HepG2 (cell line): ENCODE measurements at regions not wholly inside any gene's neighbourhood (a gene's known extent, or its start where the extent isn't known, plus 50 kb on each side); places are given as distances from the start of the nearest gene placed in this dataset.

Experiments
- ATAC-seq: fragments of 200-7000 bp; cut with Tn5 transposase; 3 replicates; pipeline ENCODE4 v1.9.1; 2020; ENCODE audit warnings: mild to moderate bottlenecking, moderate library complexity
- BruUV-seq: library from RNA; stranded (reverse); fragments of 400-500 nt; replicated peaks from 2 replicates; lab custom pipeline; 2021; lab: Mats Ljungman, UMichigan
- CTCF ChIA-PET: fragments of 300-600 bp; formaldehyde crosslinking; extraction: SDS; loops from one replicate; lab custom pipeline; 2021; ENCODE audit warnings: low total read pairs, inconsistent platforms, low intra/inter-chr PET ratio; lab: Yijun Ruan, JAX
- POLR2A ChIA-PET: fragments of 350-600 bp; sonication (Branson Sonifier 250); formaldehyde crosslinking; loops from one replicate; lab custom pipeline; 2020; ENCODE audit warnings: antibody characterized with exemption, inconsistent platforms; lab: Yijun Ruan, JAX
- DNase-seq: peaks from one replicate; pipeline ENCODE4 v3.0.0-alpha.2; 2015; ENCODE audit warnings: low spot score
- FAIRE-seq: peaks from 3 replicates; lab custom pipeline; 2011; peaks lifted over from hg19 to GRCh38; lab: Jason Lieb, UNC
- H2AFZ ChIP-seq: one replicate; pipeline ENCODE4 v1.6.1; 2011; ENCODE audit warnings: low read length, inconsistent platforms
- H3K27ac ChIP-seq: fragments of 300-600 bp; 3 replicates; pipeline ENCODE4 v1.8.0; 2011; ENCODE audit warnings: mixed run types, mild to moderate bottlenecking, mixed read lengths, low read length, inconsistent platforms; ENCODE audit not compliant: insufficient read depth; ENCODE audit errors: extremely low read length
- H3K27me3 ChIP-seq, 2 experiments: fragments of 200-600 bp in 1 of 2; 2 replicates in 1 of 2; 3 replicates in 1 of 2; pipeline versions ENCODE4 v1.6.0 to v1.8.0; 2011; ENCODE audit warnings: low read length in 2 of 2, mild to moderate bottlenecking in 2 of 2, moderate library complexity in 2 of 2, inconsistent platforms in 1 of 2; ENCODE audit not compliant: insufficient read depth in 2 of 2, control insufficient read depth in 1 of 2
- H3K36me3 ChIP-seq, 2 experiments: fragments of 200-600 bp in 1 of 2; replicated peaks in 1 of 2; 2 replicates in 1 of 2; 3 replicates in 1 of 2; pipeline versions ENCODE4 v1.5.1 to v1.8.0; 2011; ENCODE audit warnings: low read length in 2 of 2, inconsistent platforms in 1 of 2; ENCODE audit not compliant: insufficient read depth in 2 of 2, control insufficient read depth in 1 of 2
- H3K4me1 ChIP-seq: 2 replicates; pipeline ENCODE4 v1.5.1; 2012; ENCODE audit warnings: low read length, inconsistent platforms; ENCODE audit not compliant: insufficient read depth
- H3K4me2 ChIP-seq: 2 replicates; pipeline ENCODE4 v1.6.0; 2011; ENCODE audit warnings: low read depth, low read length, inconsistent platforms
- H3K4me3 ChIP-seq, 3 experiments: fragments of 200-600 bp in 1 of 3; sonication (generic), shearing (Covaris generic) in 1 of 3; replicated peaks in 1 of 3; 2 replicates each; pipeline ENCODE4 v1.5.1; 2011 to 2016; ENCODE audit warnings: low read length in 3 of 3, inconsistent platforms in 2 of 3, low read depth in 2 of 3, mild to moderate bottlenecking in 2 of 3, control low read depth in 1 of 3, mixed read lengths in 1 of 3; ENCODE audit not compliant: insufficient read depth in 1 of 3
- H3K79me2 ChIP-seq: one replicate; pipeline ENCODE4 v1.6.1; 2011; ENCODE audit warnings: low read length, inconsistent platforms; ENCODE audit not compliant: insufficient read depth
- H3K9ac ChIP-seq: 2 replicates; pipeline ENCODE4 v1.6.0; 2011; ENCODE audit warnings: mild to moderate bottlenecking, low read depth, low read length, inconsistent platforms; ENCODE audit not compliant: insufficient read depth
- H3K9me3 ChIP-seq: 2 replicates; pipeline ENCODE4 v1.5.1; 2012; ENCODE audit warnings: mild to moderate bottlenecking, low read length
- H4K20me1 ChIP-seq: 2 replicates; pipeline ENCODE4 v1.6.0; 2011; ENCODE audit warnings: inconsistent platforms, mild to moderate bottlenecking, low read length, moderate library complexity; ENCODE audit not compliant: insufficient read depth
- GATAD1 ChIP-seq: IDR thresholded peaks from 2 replicates; pipeline ENCODE4 v1.6.1; 2016; ENCODE audit warnings: missing genetic modification reagents, missing compliant biosample characterization
- KMT2A ChIP-seq: sonication (generic); formaldehyde crosslinking; IDR thresholded peaks from 2 replicates; pipeline ENCODE4 v1.4.0; 2020; ENCODE audit warnings: missing genetic modification reagents
- MYC ChIP-seq: sonication (generic); formaldehyde crosslinking; IDR thresholded peaks from 2 replicates; pipeline ENCODE4 v1.9.0; 2021; ENCODE audit warnings: missing genetic modification reagents, borderline replicate concordance
- POLR2A ChIP-seq, 2 experiments: IDR thresholded peaks; 2 replicates each; pipeline ENCODE4 v1.6.1; 2011; ENCODE audit warnings: low read depth in 2 of 2, low read length in 2 of 2, mild to moderate bottlenecking in 1 of 2, moderate library complexity in 1 of 2; ENCODE audit not compliant: insufficient read depth in 1 of 2
- SALL1 ChIP-seq: sonication (generic); formaldehyde crosslinking; IDR thresholded peaks from 2 replicates; pipeline ENCODE4 v1.8.0; 2022; ENCODE audit warnings: mild to moderate bottlenecking, missing genetic modification reagents
- SMAD3 ChIP-seq: sonication (generic); formaldehyde crosslinking; IDR thresholded peaks from 2 replicates; pipeline ENCODE4 v1.4.0; 2020; ENCODE audit warnings: missing genetic modification reagents
- SMAD9 ChIP-seq: sonication (generic); formaldehyde crosslinking; IDR thresholded peaks from 2 replicates; pipeline ENCODE4 v1.5.1; 2020; ENCODE audit warnings: mild to moderate bottlenecking, missing genetic modification reagents
- ZC3H13 ChIP-seq: sonication (generic); formaldehyde crosslinking; IDR thresholded peaks from 2 replicates; pipeline ENCODE4 v1.8.1; 2023; ENCODE audit warnings: mild to moderate bottlenecking, missing genetic modification reagents, moderate library complexity
- ZFX ChIP-seq: sonication (generic); formaldehyde crosslinking; IDR thresholded peaks from 2 replicates; pipeline ENCODE4 v1.4.0; 2020; ENCODE audit warnings: mild to moderate bottlenecking, low read depth, missing genetic modification reagents, moderate library complexity
- ZNF484 ChIP-seq: sonication (generic); formaldehyde crosslinking; IDR thresholded peaks from 2 replicates; pipeline ENCODE4 v1.5.1; 2020; ENCODE audit warnings: mild to moderate bottlenecking, low read depth, missing genetic modification reagents, borderline replicate concordance
- WGBS: methylation state at CpG from one replicate; pipeline ENCODE4 v1.1.6; 2017; ENCODE audit warnings: low lambda C conversion rate; 5-methylcytosine and 5-hydroxymethylcytosine counted together
- in situ Hi-C: cut with HindIII; loops from 2 replicates; pipeline ENCODE4 v1.10.0; 2017; ENCODE audit warnings: low pct_unique_long_range_greater_than_20kb; ENCODE audit not compliant: extremely low pct_ligation_motif_present
- intact Hi-C: fragments of 100-400 bp; cut with micrococcal nuclease; formaldehyde crosslinking; loops from one replicate; pipeline ENCODE4 v1.10.0; 2022; ENCODE audit not compliant: unreplicated experiment
- TF ChIP-seq, protein P1 (sequence below): sonication (generic); formaldehyde crosslinking; IDR thresholded peaks from 2 replicates; pipeline ENCODE4 v1.4.0; 2020; ENCODE audit warnings: missing genetic modification reagents
- TF ChIP-seq, protein P2 (sequence below): sonication (generic); formaldehyde crosslinking; IDR thresholded peaks from 2 replicates; pipeline ENCODE4 v1.5.1; 2020; ENCODE audit warnings: mild to moderate bottlenecking, missing genetic modification reagents, moderate library complexity
- TF ChIP-seq, protein P3 (sequence below): sonication (generic); formaldehyde crosslinking; IDR thresholded peaks from 2 replicates; pipeline ENCODE4 v1.4.0; 2020; ENCODE audit warnings: missing genetic modification reagents, borderline replicate concordance

DNA sequence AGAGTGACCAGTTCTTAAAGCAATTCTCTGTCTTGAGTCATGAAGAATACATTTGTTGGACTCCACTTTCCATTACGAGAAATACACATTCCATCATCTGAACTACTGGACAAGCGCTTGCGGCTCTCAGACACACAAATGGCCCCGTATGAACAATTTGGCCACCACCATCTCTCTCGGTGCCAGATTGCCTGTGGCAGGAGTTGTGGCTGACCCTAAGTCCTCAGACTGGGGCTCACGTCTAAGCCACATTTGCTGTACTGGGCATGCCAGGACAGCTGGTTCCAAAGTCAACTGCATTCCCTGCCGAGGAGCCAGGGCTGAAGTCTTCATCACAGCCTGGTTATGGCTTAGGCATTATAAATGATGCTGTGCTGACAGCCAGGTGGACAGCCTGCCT, 227.5 kb downstream of the MIAT start:
- no TSS peak for BruUV-seq
- CTCF ChIA-PET = no interaction called here
- H3K4me2 ChIP-seq = no peak overlapping the region
- no peak for FAIRE-seq
- TF ChIP-seq ZC3H13 (CRISPR knock-in tag) (no peak), SMAD3 (CRISPR knock-in tag) (no peak), SMAD9 (CRISPR knock-in tag) (no peak), MYC (CRISPR knock-in tag) (no peak), SALL1 (CRISPR knock-in tag) (no peak), GATAD1 (CRISPR knock-in tag) (no peak), POLR2A (IDR thresholded peaks at IDR 0.05; ENCODE audit: insufficient read depth in 1 of 2, low read depth in 2 of 2, low read length in 2 of 2) (no peak), KMT2A (no peak), ZNF484 (no peak), ZFX (CRISPR knock-in tag) (no peak)
- TF ChIP-seq, protein P1, sequence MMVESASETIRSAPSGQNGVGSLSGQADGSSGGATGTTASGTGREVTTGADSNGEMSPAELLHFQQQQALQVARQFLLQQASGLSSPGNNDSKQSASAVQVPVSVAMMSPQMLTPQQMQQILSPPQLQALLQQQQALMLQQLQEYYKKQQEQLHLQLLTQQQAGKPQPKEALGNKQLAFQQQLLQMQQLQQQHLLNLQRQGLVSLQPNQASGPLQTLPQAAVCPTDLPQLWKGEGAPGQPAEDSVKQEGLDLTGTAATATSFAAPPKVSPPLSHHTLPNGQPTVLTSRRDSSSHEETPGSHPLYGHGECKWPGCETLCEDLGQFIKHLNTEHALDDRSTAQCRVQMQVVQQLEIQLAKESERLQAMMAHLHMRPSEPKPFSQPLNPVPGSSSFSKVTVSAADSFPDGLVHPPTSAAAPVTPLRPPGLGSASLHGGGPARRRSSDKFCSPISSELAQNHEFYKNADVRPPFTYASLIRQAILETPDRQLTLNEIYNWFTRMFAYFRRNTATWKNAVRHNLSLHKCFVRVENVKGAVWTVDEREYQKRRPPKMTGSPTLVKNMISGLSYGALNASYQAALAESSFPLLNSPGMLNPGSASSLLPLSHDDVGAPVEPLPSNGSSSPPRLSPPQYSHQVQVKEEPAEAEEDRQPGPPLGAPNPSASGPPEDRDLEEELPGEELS = no peak
- TF ChIP-seq, protein P2, sequence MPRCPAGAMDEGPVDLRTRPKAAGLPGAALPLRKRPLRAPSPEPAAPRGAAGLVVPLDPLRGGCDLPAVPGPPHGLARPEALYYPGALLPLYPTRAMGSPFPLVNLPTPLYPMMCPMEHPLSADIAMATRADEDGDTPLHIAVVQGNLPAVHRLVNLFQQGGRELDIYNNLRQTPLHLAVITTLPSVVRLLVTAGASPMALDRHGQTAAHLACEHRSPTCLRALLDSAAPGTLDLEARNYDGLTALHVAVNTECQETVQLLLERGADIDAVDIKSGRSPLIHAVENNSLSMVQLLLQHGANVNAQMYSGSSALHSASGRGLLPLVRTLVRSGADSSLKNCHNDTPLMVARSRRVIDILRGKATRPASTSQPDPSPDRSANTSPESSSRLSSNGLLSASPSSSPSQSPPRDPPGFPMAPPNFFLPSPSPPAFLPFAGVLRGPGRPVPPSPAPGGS (CRISPR knock-in tag) = no peak
- TF ChIP-seq, protein P3, sequence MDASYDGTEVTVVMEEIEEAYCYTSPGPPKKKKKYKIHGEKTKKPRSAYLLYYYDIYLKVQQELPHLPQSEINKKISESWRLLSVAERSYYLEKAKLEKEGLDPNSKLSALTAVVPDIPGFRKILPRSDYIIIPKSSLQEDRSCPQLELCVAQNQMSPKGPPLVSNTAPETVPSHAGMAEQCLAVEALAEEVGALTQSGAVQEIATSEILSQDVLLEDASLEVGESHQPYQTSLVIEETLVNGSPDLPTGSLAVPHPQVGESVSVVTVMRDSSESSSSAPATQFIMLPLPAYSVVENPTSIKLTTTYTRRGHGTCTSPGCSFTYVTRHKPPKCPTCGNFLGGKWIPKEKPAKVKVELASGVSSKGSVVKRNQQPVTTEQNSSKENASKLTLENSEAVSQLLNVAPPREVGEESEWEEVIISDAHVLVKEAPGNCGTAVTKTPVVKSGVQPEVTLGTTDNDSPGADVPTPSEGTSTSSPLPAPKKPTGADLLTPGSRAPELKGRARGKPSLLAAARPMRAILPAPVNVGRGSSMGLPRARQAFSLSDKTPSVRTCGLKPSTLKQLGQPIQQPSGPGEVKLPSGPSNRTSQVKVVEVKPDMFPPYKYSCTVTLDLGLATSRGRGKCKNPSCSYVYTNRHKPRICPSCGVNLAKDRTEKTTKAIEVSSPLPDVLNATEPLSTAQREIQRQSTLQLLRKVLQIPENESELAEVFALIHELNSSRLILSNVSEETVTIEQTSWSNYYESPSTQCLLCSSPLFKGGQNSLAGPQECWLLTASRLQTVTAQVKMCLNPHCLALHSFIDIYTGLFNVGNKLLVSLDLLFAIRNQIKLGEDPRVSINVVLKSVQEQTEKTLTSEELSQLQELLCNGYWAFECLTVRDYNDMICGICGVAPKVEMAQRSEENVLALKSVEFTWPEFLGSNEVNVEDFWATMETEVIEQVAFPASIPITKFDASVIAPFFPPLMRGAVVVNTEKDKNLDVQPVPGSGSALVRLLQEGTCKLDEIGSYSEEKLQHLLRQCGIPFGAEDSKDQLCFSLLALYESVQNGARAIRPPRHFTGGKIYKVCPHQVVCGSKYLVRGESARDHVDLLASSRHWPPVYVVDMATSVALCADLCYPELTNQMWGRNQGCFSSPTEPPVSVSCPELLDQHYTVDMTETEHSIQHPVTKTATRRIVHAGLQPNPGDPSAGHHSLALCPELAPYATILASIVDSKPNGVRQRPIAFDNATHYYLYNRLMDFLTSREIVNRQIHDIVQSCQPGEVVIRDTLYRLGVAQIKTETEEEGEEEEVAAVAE (CRISPR knock-in tag) = no peak
- TF ChIP-seq, all 625 proteins: peak for 0
- Histone ChIP-seq H3K27ac (no peak overlapping the region), H3K27me3 (peaks cover 0 to 4% of the 10 kb centered on the region in 2 experiments; a peak in 3 of 5 replicates), H3K36me3 (no peaks in the 10 kb centered on the region), H3K9ac (no peak overlapping the region), H4K20me1 (no peaks in the 10 kb centered on the region), H3K4me1 (0 out of 2 replicates have a peak, but pooled peaks cover 5% of the 10 kb centered on the region), H3K9me3 (no peaks in the 10 kb centered on the region), H3K79me2 (no peaks in the 10 kb centered on the region), H3K4me3 (no peak overlapping the region), H2AFZ (no peak overlapping the region)
- no peak for ATAC-seq
- intact Hi-C loops (no loop called here), in situ Hi-C loops (no loop called here)
- DNase-seq = no peak
- 80% methylated on average over 4 of the region's 7 CpGs for WGBS
- POLR2A ChIA-PET = no interaction called here
